Fibroblast of pulmonary artery (primary cell): ENCODE measurements at regions not wholly inside any gene's neighbourhood (a gene's known extent, or its start where the extent isn't known, plus 50 kb on each side); places are given as distances from the start of the nearest gene placed in this dataset.

Experiments used
- DNase-seq: peaks from one replicate; pipeline ENCODE4 v3.0.0-alpha.2; 2010; ENCODE audit warnings: low read depth
- H3K4me3 ChIP-seq: replicated peaks from 2 replicates; pipeline ENCODE4 v1.5.1; 2011; ENCODE audit warnings: low read depth, mild to moderate bottlenecking, control low read depth, low read length, moderate library complexity
- CTCF ChIP-seq: IDR thresholded peaks from 2 replicates; pipeline ENCODE4 v1.5.1; 2011; ENCODE audit warnings: mild to moderate bottlenecking, control low read depth, low read length, inconsistent platforms; ENCODE audit errors: missing control alignments

- no peak for TF ChIP-seq CTCF
- H3K4me3 ChIP-seq: no peak overlapping the region
- DNase-seq: no peak
These were observed 56.5 kb upstream of the ARMC2 start for GRCh38 chr6:108791700-108792099.

- no peak for TF ChIP-seq CTCF
- no peak for DNase-seq
- no peak overlapping the region for H3K4me3 ChIP-seq
These were observed 54.5 kb upstream of the ARMC2 start for GRCh38 chr6:108793516-108794251.

GRCh38 chr6:108795122-108795521 is 53.1 kb upstream of the ARMC2 start:
- no peak overlapping the region for H3K4me3 ChIP-seq
- no peak for DNase-seq
- no peak for TF ChIP-seq CTCF

GRCh38 chr6:108795814-108796213 is 52.4 kb upstream of the ARMC2 start:
- no peak overlapping the region for H3K4me3 ChIP-seq
- no peak for TF ChIP-seq CTCF
- DNase-seq: no peak

GRCh38 chr6:108796875-108797274 is 51.3 kb upstream of the ARMC2 start:
- no peak for TF ChIP-seq CTCF
- H3K4me3 ChIP-seq: no peak overlapping the region

GRCh38 chr6:108797951-108798669 is 50.1 kb upstream of the ARMC2 start:
- DNase-seq: no peak
- H3K4me3 ChIP-seq: no peak overlapping the region
- no peak for TF ChIP-seq CTCF

More at GRCh38 chr6:108796875-108797274, 51.3 kb upstream of the ARMC2 start:
- no peak for DNase-seq
